Testis (tissue), 2 donors: ENCODE measurements at regions not wholly inside any gene's neighbourhood (a gene's known extent, or its start where the extent isn't known, plus 50 kb on each side); places are given as distances from the start of the nearest gene placed in this dataset.

Source experiments
- POLR2A ChIP-seq: fragments of 450-650 bp; IDR thresholded peaks from one replicate; pipeline ENCODE4 v1.6.1; 2017; ENCODE audit warnings: antibody characterized with exemption, mild to moderate bottlenecking, moderate library complexity
- TF ChIP-seq, protein P1 (sequence below), 3 experiments: fragments of 450-650 bp in 2 of 3; fragments of 200-600 bp in 1 of 3; sonication (generic) in 1 of 3; IDR thresholded peaks; one replicate each; pipeline ENCODE4 v1.5.1; 2016 to 2019; ENCODE audit warnings: antibody characterized with exemption in 3 of 3, mild to moderate bottlenecking in 2 of 3, moderate library complexity in 1 of 3

DNA sequence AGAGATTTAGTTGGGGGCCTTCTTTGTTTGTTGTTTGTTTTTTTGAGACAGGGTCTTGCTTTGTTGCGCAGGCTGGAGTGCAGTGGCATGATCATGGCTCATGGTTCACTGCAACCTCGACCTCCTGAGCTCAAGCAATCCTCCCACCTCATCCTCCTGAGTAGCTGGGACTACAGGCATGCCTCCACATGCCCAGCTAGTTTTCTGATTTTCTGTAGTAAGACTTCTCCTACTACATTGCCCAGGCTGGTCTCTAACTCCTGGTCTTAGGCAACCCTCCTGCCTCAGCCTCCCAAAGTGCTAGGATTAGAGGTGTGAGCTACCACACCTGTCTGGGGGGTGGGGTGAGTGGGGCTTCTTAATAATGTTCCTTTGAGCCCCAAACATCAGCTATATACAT lies 148.3 kb upstream of the ADAMTS9 start:
- TF ChIP-seq POLR2A, result no peak
- TF ChIP-seq, protein P1, sequence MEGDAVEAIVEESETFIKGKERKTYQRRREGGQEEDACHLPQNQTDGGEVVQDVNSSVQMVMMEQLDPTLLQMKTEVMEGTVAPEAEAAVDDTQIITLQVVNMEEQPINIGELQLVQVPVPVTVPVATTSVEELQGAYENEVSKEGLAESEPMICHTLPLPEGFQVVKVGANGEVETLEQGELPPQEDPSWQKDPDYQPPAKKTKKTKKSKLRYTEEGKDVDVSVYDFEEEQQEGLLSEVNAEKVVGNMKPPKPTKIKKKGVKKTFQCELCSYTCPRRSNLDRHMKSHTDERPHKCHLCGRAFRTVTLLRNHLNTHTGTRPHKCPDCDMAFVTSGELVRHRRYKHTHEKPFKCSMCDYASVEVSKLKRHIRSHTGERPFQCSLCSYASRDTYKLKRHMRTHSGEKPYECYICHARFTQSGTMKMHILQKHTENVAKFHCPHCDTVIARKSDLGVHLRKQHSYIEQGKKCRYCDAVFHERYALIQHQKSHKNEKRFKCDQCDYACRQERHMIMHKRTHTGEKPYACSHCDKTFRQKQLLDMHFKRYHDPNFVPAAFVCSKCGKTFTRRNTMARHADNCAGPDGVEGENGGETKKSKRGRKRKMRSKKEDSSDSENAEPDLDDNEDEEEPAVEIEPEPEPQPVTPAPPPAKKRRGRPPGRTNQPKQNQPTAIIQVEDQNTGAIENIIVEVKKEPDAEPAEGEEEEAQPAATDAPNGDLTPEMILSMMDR (IDR thresholded peaks at IDR 0.05), result no peak
